Esophagus squamous epithelium (tissue), 4 donors: ENCODE measurements at regions not wholly inside any gene's neighbourhood (a gene's known extent, or its start where the extent isn't known, plus 50 kb on each side); places are given as distances from the start of the nearest gene placed in this dataset.

Source experiments
- POLR2A ChIP-seq, 4 donors: fragments of 450-650 bp; IDR thresholded peaks; one replicate each; pipeline ENCODE4 v1.6.1; 2017; ENCODE audit warnings: antibody characterized with exemption in 4 of 4, mild to moderate bottlenecking in 4 of 4, moderate library complexity in 3 of 4
- TF ChIP-seq, protein P1 (sequence below), 6 experiments: fragments of 450-650 bp in 4 of 6; fragments of 200-600 bp in 2 of 6; sonication (generic) in 2 of 6; IDR thresholded peaks; one replicate each; pipeline ENCODE4 v1.5.1; 2016 to 2019; ENCODE audit warnings: antibody characterized with exemption in 6 of 6, mild to moderate bottlenecking in 4 of 6, moderate library complexity in 4 of 6

DNA sequence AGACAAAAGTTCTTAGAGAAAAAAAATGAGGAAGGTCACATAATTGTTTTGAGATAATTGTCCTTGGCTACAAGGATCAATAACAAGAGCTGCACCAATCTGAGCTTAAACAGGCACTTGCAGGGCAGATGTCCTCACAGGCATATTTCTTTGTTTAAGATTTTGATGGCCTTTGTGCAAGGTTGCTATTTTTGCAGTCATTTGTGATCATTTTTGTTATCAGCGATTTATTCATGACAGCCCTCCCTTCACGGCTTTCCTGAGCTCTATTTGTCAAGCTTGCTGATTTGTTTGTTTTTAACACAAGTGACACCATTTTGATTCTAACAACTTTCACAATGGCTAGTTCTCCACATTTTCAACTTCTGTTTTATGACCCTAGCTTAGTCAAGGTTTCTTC lies 418.6 kb upstream of the REG3G start:
- TF ChIP-seq POLR2A (IDR thresholded peaks at IDR 0.05), result no peak
- TF ChIP-seq, protein P1, sequence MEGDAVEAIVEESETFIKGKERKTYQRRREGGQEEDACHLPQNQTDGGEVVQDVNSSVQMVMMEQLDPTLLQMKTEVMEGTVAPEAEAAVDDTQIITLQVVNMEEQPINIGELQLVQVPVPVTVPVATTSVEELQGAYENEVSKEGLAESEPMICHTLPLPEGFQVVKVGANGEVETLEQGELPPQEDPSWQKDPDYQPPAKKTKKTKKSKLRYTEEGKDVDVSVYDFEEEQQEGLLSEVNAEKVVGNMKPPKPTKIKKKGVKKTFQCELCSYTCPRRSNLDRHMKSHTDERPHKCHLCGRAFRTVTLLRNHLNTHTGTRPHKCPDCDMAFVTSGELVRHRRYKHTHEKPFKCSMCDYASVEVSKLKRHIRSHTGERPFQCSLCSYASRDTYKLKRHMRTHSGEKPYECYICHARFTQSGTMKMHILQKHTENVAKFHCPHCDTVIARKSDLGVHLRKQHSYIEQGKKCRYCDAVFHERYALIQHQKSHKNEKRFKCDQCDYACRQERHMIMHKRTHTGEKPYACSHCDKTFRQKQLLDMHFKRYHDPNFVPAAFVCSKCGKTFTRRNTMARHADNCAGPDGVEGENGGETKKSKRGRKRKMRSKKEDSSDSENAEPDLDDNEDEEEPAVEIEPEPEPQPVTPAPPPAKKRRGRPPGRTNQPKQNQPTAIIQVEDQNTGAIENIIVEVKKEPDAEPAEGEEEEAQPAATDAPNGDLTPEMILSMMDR (IDR thresholded peaks at IDR 0.05), result no peak
